Activated CD8-positive, alpha-beta T cell treated with anti-CD3 and anti-CD28 coated beads, Interleukin-2, amount 10 ng/mL, durations not matched to agents 7 days and 5 days (primary cell): ENCODE measurements at regions not wholly inside any gene's neighbourhood (a gene's known extent, or its start where the extent isn't known, plus 50 kb on each side); places are given as distances from the start of the nearest gene placed in this dataset.

Experiments
- ATAC-seq: fragments of 150-1000 bp; cut with Tn5 transposase; one replicate; pipeline ENCODE4 v1.10.0; 2021; ENCODE audit warnings: moderate library complexity
- CTCF ChIA-PET: fragments of 350-600 bp; sonication (Branson Sonifier 250); formaldehyde crosslinking; loops from one replicate; lab custom pipeline; 2021; ENCODE audit warnings: antibody characterized with exemption; lab: Charles Lee
- POLR2A ChIA-PET: fragments of 350-600 bp; sonication (Branson Sonifier 250); formaldehyde crosslinking; loops from one replicate; lab custom pipeline; 2021; ENCODE audit warnings: antibody characterized with exemption; lab: Charles Lee
- DNase-seq: peaks from one replicate; pipeline ENCODE4 v3.0.0-alpha.2; 2020
- H3K27ac Mint-ChIP-seq: one replicate; pipeline ENCODE4 v1.8.0; 2021; ENCODE audit warnings: mild to moderate bottlenecking, mixed read lengths
- H3K27me3 Mint-ChIP-seq: one replicate; pipeline ENCODE4 v1.8.0; 2021; ENCODE audit warnings: low read depth, mixed read lengths
- H3K36me3 Mint-ChIP-seq: one replicate; pipeline ENCODE4 v1.8.0; 2021; ENCODE audit warnings: low read depth, mixed read lengths
- H3K4me1 Mint-ChIP-seq: one replicate; pipeline ENCODE4 v1.8.0; 2021; ENCODE audit warnings: low read depth, mixed read lengths
- H3K4me3 Mint-ChIP-seq: one replicate; pipeline ENCODE4 v1.8.0; 2021; ENCODE audit warnings: mild to moderate bottlenecking, mixed read lengths
- H3K9me3 Mint-ChIP-seq: one replicate; pipeline ENCODE4 v1.8.0; 2022; ENCODE audit warnings: mixed read lengths; ENCODE audit not compliant: insufficient read depth

DNA sequence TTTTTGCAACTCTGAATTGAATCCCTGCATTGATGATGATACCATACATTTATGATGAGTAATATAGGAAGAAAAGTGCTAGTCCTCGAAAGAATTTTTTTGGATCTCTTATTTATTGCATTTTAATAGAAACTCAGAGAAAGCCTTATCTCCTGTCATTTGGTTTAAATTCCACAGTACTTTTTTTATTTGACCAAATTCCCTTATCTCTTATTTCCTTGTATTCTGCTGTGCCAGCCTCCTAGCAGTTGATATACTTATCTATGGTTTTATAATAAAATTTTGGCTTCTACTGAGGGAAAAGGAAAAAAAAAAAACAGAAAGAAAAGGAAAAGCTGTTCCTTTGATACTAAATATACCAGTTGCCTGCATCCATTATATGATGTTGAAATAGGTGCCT is 535.1 kb upstream of the NR2F2 start:
- no peaks in the 10 kb centered on the region for H3K4me1 Mint-ChIP-seq
- ChIA-PET POLR2A (no interaction called here), CTCF (no interaction called here)
- no peak overlapping the region for H3K4me3 Mint-ChIP-seq
- ATAC-seq (no peak), DNase-seq (no peak)
- H3K27me3 Mint-ChIP-seq = peaks cover 4% of the 10 kb centered on the region
- no peak overlapping the region for H3K27ac Mint-ChIP-seq
- H3K9me3 Mint-ChIP-seq = no peaks in the 10 kb centered on the region
- no peaks in the 10 kb centered on the region for H3K36me3 Mint-ChIP-seq

DNA sequence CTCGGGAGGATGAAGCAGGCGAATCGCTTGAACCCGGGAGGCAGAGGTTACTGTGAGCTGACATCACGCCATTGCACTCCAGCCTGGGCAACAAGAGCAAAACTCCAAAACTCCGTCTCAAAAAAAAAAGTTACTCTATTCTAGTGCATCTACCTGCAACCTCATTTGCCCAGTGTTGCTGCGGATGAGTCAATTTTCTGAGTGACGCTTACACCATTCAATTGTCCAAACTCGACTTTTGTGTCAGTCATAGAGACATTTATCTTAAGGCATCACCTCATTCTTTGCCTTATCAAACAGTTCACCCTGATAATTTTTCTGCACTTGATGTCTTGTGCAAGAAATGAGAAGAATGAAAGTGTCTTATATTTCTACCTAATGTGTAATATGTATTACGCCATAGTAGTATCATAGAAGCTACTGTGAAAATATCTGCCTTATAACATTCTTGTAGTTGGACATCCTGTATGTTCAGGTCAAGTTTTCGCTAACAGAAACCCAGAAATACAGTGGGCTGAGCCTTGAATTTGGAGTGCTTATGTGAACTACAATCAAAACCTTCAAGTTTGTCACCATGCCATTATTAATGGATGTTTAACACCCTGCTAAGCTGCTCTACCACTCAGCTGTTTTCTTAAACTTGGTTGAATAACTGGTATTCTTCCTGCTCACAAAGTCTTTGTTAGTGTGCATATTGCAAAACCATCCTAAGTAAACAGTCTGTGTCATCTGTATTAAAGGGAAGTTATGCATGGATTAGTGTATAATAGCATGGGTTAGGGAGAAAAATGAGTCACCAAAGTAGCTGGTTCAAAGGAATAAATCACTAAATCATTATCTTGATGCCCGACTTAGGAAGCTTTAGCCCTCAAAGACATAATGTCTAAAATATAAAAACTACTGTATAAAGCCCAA is 531.0 kb upstream of the NR2F2 start:
- no peaks in the 10 kb centered on the region for H3K9me3 Mint-ChIP-seq
- H3K27me3 Mint-ChIP-seq = peaks cover 3% of the 10 kb centered on the region
- H3K36me3 Mint-ChIP-seq = no peaks in the 10 kb centered on the region
- H3K27ac Mint-ChIP-seq = no peak overlapping the region
- DNase-seq = no peak
- no peak for ATAC-seq
- H3K4me1 Mint-ChIP-seq = no peaks in the 10 kb centered on the region
- CTCF ChIA-PET = interaction anchor here (1.2 kb wide), 1 partner anchor 8 kb away, joined by 3 read pairs; no protein-coding TSS in a partner anchor
- H3K4me3 Mint-ChIP-seq = no peak overlapping the region
- POLR2A ChIA-PET = no interaction called here

- no peak overlapping the region for H3K27ac Mint-ChIP-seq
These were observed 526.0 kb upstream of the NR2F2 start for GRCh38 chr15:95804484-95804883.

GRCh38 chr15:95812491-95812890 is 518.0 kb upstream of the NR2F2 start:
- no peak for ATAC-seq
- H3K27me3 Mint-ChIP-seq = no peaks in the 10 kb centered on the region
- ChIA-PET POLR2A (no interaction called here), CTCF (no interaction called here)
- no peaks in the 10 kb centered on the region for H3K9me3 Mint-ChIP-seq
- H3K4me1 Mint-ChIP-seq = no peaks in the 10 kb centered on the region
- no peak overlapping the region for H3K27ac Mint-ChIP-seq
- H3K4me3 Mint-ChIP-seq = no peak overlapping the region
- no peaks in the 10 kb centered on the region for H3K36me3 Mint-ChIP-seq
- no peak for DNase-seq

More at GRCh38 chr15:95804484-95804883, 526.0 kb upstream of the NR2F2 start:
- Mint-ChIP-seq H3K27me3 (peaks cover 5% of the 10 kb centered on the region), H3K4me3 (no peak overlapping the region), H3K36me3 (no peaks in the 10 kb centered on the region), H3K4me1 (no peaks in the 10 kb centered on the region), H3K9me3 (peaks cover 4% of the 10 kb centered on the region)
- ChIA-PET CTCF (no interaction called here), POLR2A (no interaction called here)
- DNase-seq (no peak), ATAC-seq (no peak)

GRCh38 chr15:95814908-95815307 is 515.6 kb upstream of the NR2F2 start:
- ATAC-seq (no peak), DNase-seq (no peak)
- no peaks in the 10 kb centered on the region for H3K27me3 Mint-ChIP-seq
- H3K9me3 Mint-ChIP-seq = no peaks in the 10 kb centered on the region
- no peaks in the 10 kb centered on the region for H3K36me3 Mint-ChIP-seq
- ChIA-PET POLR2A (no interaction called here), CTCF (no interaction called here)
- H3K4me3 Mint-ChIP-seq = no peak overlapping the region
- H3K4me1 Mint-ChIP-seq = no peaks in the 10 kb centered on the region
- H3K27ac Mint-ChIP-seq = no peak overlapping the region

- H3K4me1 Mint-ChIP-seq = no peaks in the 10 kb centered on the region
- DNase-seq = no peak
These were observed 513.9 kb upstream of the NR2F2 start for GRCh38 chr15:95816591-95816990.

DNA sequence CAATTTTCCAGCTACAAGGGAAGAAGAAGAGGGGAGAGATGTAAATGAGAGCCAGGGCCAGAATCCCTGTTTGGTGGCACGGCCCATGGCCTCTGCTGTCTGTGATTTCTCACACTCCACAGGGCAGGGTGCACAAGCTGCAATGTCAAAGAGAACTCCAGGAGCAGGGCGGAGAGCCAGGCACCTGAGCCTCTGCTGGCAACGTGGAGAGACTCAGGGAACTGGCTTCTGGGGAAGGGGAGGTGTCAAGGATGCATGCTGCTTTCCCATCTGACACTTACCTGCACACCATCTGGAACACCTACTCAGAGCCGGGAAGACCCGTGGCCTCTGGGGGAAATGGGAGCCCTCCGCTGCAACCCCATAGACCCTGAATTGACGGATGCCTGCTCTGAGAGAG is 507.5 kb upstream of the NR2F2 start:
- Mint-ChIP-seq H3K27ac (no peak overlapping the region), H3K4me1 (no peaks in the 10 kb centered on the region), H3K9me3 (no peaks in the 10 kb centered on the region), H3K36me3 (no peaks in the 10 kb centered on the region), H3K27me3 (peaks cover 2% of the 10 kb centered on the region), H3K4me3 (no peak overlapping the region)
- ChIA-PET POLR2A (no interaction called here), CTCF (no interaction called here)
- ATAC-seq = no peak
- DNase-seq = no peak

More at GRCh38 chr15:95816591-95816990, 513.9 kb upstream of the NR2F2 start:
- Mint-ChIP-seq H3K27me3 (no peaks in the 10 kb centered on the region), H3K9me3 (no peaks in the 10 kb centered on the region), H3K27ac (no peak overlapping the region), H3K36me3 (no peaks in the 10 kb centered on the region), H3K4me3 (no peak overlapping the region)
- ATAC-seq = no peak
- POLR2A ChIA-PET = no interaction called here
- CTCF ChIA-PET = no interaction called here

DNA sequence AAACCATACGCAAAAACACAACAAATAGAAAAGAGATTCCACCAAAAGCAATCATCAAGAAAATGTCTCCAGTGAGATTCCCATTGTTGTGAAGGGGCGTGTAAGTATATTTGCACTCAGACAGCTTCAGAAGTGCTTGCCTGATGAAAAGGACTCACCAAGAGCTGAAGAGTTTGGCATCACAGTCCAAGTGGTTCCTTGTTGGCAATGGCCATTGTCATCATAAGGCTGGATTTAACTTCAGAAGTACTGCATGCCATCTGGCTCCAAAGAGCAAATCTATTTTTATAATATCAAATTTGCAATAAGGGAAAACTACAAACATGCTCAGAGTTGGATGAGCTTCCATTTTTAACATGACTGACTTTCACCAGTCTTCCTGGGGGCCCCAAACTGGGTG is 505.3 kb upstream of the NR2F2 start:
- ATAC-seq = no peak
- ChIA-PET POLR2A (no interaction called here), CTCF (interaction anchor here (0.7 kb wide), 1 partner anchor 31 kb away, joined by 3 read pairs; no protein-coding TSS in a partner anchor)
- no peak overlapping the region for H3K27ac Mint-ChIP-seq
- no peak for DNase-seq
- no peaks in the 10 kb centered on the region for H3K4me1 Mint-ChIP-seq
- H3K4me3 Mint-ChIP-seq = no peak overlapping the region
- peaks cover 4% of the 10 kb centered on the region for H3K27me3 Mint-ChIP-seq
- H3K36me3 Mint-ChIP-seq = no peaks in the 10 kb centered on the region
- no peaks in the 10 kb centered on the region for H3K9me3 Mint-ChIP-seq

DNA sequence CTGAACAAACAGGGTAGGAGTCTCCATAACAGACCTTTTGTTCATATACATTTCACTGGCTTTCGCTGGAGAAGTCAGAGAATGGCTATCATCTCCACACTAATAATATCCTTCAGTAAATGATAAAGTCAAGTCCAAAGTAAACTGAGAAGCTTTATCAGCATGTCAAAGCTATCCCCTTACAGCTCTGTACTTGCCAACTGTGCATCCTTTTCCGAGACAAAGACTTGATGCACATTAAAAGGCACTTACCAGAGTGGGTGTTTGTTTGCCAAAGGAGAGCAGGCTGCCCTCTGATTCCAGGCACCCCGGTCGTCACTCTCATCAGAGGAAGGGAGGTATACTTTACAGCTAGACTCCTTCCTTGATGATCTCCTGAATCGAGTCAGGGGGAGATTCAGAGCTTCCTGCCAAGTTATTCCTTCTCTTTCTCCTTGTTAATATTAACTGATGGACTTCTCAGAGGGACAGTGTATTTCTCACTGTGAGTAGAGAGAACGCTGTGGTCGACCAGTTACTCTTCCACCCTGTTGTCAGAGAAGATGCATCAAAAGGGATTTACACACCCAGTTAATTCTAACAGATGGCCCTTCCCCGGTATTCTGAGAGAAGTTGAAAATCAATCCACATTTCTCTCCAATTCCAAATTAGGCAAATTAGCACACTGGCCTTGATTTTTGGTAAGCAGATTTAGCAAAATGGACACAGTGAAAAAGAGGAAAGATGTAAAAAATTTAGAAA is 504.7 kb upstream of the NR2F2 start:
- no peaks in the 10 kb centered on the region for H3K4me1 Mint-ChIP-seq
- no peaks in the 10 kb centered on the region for H3K36me3 Mint-ChIP-seq
- H3K27ac Mint-ChIP-seq = no peak overlapping the region
- no peaks in the 10 kb centered on the region for H3K9me3 Mint-ChIP-seq
- ATAC-seq (no peak), DNase-seq (no peak)
- ChIA-PET POLR2A (no interaction called here), CTCF (no interaction called here)
- H3K27me3 Mint-ChIP-seq = peaks cover 7% of the 10 kb centered on the region
- H3K4me3 Mint-ChIP-seq = no peak overlapping the region

DNA sequence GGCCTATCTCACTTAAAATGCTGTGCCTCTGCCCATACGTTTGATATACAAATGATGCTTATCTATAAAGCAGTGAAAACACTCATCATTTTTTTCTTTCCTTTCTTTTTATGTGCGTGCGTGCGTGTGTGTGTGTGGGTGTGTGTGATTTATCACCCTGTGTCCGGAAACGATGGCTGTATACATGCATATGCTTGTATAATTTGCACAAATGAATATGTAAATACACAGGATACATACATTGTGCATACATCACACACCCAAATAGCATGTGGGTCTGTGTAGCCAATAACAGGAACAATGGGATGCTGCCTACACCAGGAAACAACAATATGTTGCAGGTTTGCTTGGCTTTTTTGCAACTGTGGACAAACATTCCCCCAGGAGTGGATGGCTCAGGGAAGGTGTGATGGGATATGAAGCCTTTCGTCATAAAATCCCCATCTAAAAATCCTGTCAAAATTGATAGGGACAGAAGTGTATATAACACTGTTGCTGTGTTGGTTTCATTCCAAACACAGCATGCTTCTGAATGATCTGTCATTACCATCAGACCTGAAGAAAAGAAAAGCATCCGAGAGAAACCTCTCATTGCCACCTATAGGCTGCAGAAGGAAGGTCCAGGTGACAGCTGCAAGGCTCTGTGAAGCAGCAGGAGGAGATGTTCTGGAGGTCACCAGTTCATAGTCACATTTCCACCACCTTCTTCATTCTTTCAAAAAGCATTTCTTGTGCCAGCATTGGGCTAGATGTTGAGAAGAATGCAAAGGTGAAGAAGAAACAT is 503.9 kb upstream of the NR2F2 start:
- ChIA-PET CTCF (no interaction called here), POLR2A (no interaction called here)
- peaks cover 12% of the 10 kb centered on the region for H3K27me3 Mint-ChIP-seq
- DNase-seq = no peak
- no peaks in the 10 kb centered on the region for H3K9me3 Mint-ChIP-seq
- H3K4me1 Mint-ChIP-seq = no peaks in the 10 kb centered on the region
- no peaks in the 10 kb centered on the region for H3K36me3 Mint-ChIP-seq
- no peak for ATAC-seq
- no peak overlapping the region for H3K27ac Mint-ChIP-seq
- no peak overlapping the region for H3K4me3 Mint-ChIP-seq

DNA sequence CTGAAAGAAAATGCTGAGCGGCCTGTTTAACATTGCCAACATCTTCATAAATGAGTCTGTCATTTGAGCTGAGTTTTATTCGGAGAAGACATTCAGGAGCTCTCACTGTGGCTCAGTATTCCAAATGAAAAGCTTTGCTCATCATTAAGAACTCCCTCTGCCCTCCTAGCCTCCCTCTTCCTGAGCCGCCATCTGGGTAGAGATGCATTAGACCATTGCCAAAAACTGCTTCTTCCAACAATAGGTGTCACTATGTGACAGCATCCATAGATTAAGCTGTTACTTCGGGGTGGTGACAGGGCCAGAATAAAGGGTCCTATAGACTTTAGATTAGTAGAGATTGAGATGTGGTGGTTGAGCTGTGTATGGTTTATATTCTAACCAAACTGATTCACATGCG is 501.4 kb upstream of the NR2F2 start:
- Mint-ChIP-seq H3K27me3 (peaks cover 12% of the 10 kb centered on the region), H3K36me3 (no peaks in the 10 kb centered on the region), H3K27ac (no peak overlapping the region), H3K9me3 (no peaks in the 10 kb centered on the region), H3K4me1 (no peaks in the 10 kb centered on the region), H3K4me3 (no peak overlapping the region)
- DNase-seq = no peak
- ATAC-seq = no peak
- ChIA-PET CTCF (interaction anchor here (1.1 kb wide), 1 partner anchor 569 kb away, joined by 3 read pairs; no protein-coding TSS in a partner anchor), POLR2A (no interaction called here)
